GM19099 (cell line): ENCODE measurements at regions not wholly inside any gene's neighbourhood (a gene's known extent, or its start where the extent isn't known, plus 50 kb on each side); places are given as distances from the start of the nearest gene placed in this dataset.

Experiments used
- POLR2A ChIP-seq: IDR thresholded peaks from 3 replicates; pipeline ENCODE4 v1.6.1; 2011; ENCODE audit warnings: low read depth; ENCODE audit not compliant: insufficient read length; ENCODE audit errors: extremely low read depth

GRCh38 chr10:3380406-3381050 is 207.9 kb upstream of the PITRM1 start:
- TF ChIP-seq POLR2A: no peak

GRCh38 chr10:3376631-3377030 is 204.0 kb upstream of the PITRM1 start:
- no peak for TF ChIP-seq POLR2A

- TF ChIP-seq POLR2A: no peak
Observed at GRCh38 chr10:3375505-3375904, 202.9 kb upstream of the PITRM1 start.

- TF ChIP-seq POLR2A: no peak
Observed at GRCh38 chr10:3374914-3375313, 202.3 kb upstream of the PITRM1 start.

GRCh38 chr10:3372281-3372680 is 199.7 kb upstream of the PITRM1 start:
- no peak for TF ChIP-seq POLR2A

GRCh38 chr10:3366735-3367405 is 194.3 kb upstream of the PITRM1 start:
- TF ChIP-seq POLR2A: no peak

- TF ChIP-seq POLR2A: no peak
Observed at GRCh38 chr10:3366043-3366442, 193.5 kb upstream of the PITRM1 start.

- no peak for TF ChIP-seq POLR2A
Observed at GRCh38 chr10:3365630-3366029, 193.0 kb upstream of the PITRM1 start.

GRCh38 chr10:3364768-3365480 is 192.3 kb upstream of the PITRM1 start:
- no peak for TF ChIP-seq POLR2A

GRCh38 chr10:3363311-3364045 is 190.9 kb upstream of the PITRM1 start:
- no peak for TF ChIP-seq POLR2A

GRCh38 chr10:3362394-3362793 is 189.8 kb upstream of the PITRM1 start:
- TF ChIP-seq POLR2A: no peak

- TF ChIP-seq POLR2A: no peak
Observed at GRCh38 chr10:3361640-3362039, 189.1 kb upstream of the PITRM1 start.

- TF ChIP-seq POLR2A: no peak
Observed at GRCh38 chr10:3357737-3358136, 185.2 kb upstream of the PITRM1 start.

GRCh38 chr10:3355536-3355935 is 183.0 kb upstream of the PITRM1 start:
- TF ChIP-seq POLR2A: no peak

- TF ChIP-seq POLR2A: no peak
Observed at GRCh38 chr10:3354174-3354900, 181.8 kb upstream of the PITRM1 start.
